Left ventricle myocardium inferior (tissue), 1 donor: ENCODE measurements at regions not wholly inside any gene's neighbourhood (a gene's known extent, or its start where the extent isn't known, plus 50 kb on each side); places are given as distances from the start of the nearest gene placed in this dataset.

Experiments used
- DNase-seq: peaks from one replicate; pipeline ENCODE4 v3.0.0-alpha.2; 2020
- H3K27ac ChIP-seq: fragments of 200-600 bp; replicated peaks from 2 replicates; pipeline ENCODE4 v1.8.0; 2021
- H3K27me3 ChIP-seq: fragments of 200-600 bp; 2 replicates; pipeline ENCODE4 v1.8.0; 2021; ENCODE audit warnings: low read depth
- H3K36me3 ChIP-seq: fragments of 200-600 bp; 2 replicates; pipeline ENCODE4 v1.8.0; 2021
- H3K4me1 ChIP-seq: fragments of 200-600 bp; 2 replicates; pipeline ENCODE4 v1.8.0; 2021
- H3K4me3 ChIP-seq: fragments of 200-600 bp; 2 replicates; pipeline ENCODE4 v1.8.0; 2021; ENCODE audit warnings: mild to moderate bottlenecking, moderate library complexity
- H3K9me3 ChIP-seq: fragments of 200-600 bp; replicated peaks from 2 replicates; pipeline ENCODE4 v1.8.0; 2021
- intact Hi-C: fragments of 100-400 bp; cut with micrococcal nuclease; formaldehyde crosslinking; loops from one replicate; pipeline ENCODE4 v1.11.0; 2022
- TF ChIP-seq, protein P1 (sequence below): fragments of 200-600 bp; IDR thresholded peaks from 2 replicates; pipeline ENCODE4 v1.8.0; 2021; ENCODE audit warnings: antibody characterized with exemption, mild to moderate bottlenecking, borderline replicate concordance
- donor health status: DM: no; HTN: yes; CAD: no; lungs with severe emphysema.

DNA sequence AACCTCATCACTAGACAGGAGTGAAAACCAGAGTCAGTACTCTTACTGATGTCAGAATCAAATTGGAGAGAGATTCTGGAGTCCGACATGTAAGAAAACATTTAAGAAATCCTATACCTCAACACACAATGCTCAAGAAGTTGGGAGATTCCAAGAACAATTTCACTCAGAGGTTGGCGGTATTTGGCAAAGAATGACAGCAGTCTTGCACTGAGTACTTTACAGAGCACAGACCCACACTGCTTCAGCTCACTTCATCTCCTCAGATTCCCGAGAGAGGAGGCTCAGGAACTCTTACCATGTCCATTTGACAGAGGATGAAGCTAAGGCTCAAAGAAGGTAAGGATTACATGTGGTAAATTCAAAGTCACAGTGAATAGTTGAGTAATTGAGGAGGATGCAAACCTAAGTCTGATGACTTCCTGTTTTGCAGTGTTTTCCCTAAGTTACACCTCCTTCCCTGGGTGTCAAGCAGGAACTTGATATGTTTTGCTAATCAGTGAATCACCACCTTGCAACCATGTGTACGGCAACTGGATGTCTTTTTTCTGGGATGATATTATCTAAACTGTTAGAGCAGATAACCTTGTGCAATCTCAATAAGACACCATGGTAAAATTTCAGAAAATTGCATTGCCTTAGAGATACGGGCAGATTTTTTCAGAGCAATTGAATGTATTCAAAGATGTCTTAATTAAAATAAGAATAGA is 61.3 kb upstream of the MME start:
- no peaks in the 10 kb centered on the region for H3K36me3 ChIP-seq
- intact Hi-C loops = no loop called here

DNA sequence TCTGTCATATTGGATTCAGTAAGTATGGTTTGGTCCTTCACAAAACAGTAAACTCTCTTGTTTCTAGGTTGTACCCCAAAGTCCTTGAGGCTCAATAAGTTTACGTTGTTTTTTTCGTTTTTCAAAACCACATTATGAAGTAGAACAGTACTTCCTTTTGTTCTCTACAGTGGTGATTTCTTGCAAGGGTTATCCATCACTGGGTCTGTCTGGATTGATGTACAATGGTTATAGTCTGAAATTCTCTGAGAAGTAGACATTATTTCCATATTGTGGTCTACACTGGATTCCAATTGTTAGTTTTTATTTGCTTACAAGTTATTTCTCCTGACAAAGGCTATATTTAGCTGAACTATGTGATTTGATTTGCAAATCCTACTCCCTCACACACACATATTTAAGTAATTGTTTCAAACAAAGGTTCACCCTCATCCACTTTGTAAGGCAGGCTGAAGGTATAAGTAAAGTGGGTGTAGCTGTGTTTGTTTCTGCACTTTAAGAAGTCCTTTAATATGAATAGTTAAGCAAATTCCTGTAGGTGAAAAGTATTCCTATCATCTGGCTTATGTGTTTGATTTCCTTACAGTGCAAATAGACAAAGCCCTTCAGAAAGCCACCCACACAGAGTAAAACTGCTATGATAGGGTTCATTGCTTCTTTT is 64.2 kb upstream of the MME start:
- Histone ChIP-seq H3K27ac (no peak overlapping the region), H3K9me3 (no peaks in the 10 kb centered on the region), H3K36me3 (no peaks in the 10 kb centered on the region), H3K27me3 (no peaks in the 10 kb centered on the region), H3K4me3 (no peak overlapping the region), H3K4me1 (no peaks in the 10 kb centered on the region)
- intact Hi-C loops = no loop called here
- DNase-seq = no peak
- TF ChIP-seq, protein P1, sequence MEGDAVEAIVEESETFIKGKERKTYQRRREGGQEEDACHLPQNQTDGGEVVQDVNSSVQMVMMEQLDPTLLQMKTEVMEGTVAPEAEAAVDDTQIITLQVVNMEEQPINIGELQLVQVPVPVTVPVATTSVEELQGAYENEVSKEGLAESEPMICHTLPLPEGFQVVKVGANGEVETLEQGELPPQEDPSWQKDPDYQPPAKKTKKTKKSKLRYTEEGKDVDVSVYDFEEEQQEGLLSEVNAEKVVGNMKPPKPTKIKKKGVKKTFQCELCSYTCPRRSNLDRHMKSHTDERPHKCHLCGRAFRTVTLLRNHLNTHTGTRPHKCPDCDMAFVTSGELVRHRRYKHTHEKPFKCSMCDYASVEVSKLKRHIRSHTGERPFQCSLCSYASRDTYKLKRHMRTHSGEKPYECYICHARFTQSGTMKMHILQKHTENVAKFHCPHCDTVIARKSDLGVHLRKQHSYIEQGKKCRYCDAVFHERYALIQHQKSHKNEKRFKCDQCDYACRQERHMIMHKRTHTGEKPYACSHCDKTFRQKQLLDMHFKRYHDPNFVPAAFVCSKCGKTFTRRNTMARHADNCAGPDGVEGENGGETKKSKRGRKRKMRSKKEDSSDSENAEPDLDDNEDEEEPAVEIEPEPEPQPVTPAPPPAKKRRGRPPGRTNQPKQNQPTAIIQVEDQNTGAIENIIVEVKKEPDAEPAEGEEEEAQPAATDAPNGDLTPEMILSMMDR = no peak

More for the DNA sequence above, 61.3 kb upstream of the MME start:
- Histone ChIP-seq H3K27me3 (no peaks in the 10 kb centered on the region), H3K4me3 (no peak overlapping the region), H3K27ac (no peak overlapping the region), H3K4me1 (no peaks in the 10 kb centered on the region), H3K9me3 (no peaks in the 10 kb centered on the region)
- TF ChIP-seq, protein P1 = no peak
- no peak for DNase-seq

DNA sequence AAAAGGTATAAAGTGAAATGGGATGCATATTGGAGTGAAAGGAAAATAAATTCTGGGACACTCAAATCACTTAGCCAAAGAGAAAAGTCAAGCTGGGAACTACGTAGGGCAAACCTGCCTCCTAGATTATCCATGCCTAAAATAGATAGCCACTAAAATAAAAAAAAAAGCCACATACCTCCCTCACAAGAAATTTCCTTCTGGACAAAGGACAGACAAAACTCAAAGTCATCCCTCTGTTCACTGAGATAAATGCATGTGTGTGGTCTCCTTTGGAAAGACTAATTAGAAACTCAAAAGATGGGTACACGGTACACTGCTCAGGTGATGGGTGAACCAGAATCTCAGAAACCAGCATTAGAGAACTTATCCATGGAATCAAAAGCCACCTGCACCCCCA is 65.2 kb upstream of the MME start:
- Histone ChIP-seq H3K4me3 (no peak overlapping the region), H3K36me3 (no peaks in the 10 kb centered on the region), H3K4me1 (no peaks in the 10 kb centered on the region), H3K9me3 (no peaks in the 10 kb centered on the region), H3K27ac (no peak overlapping the region), H3K27me3 (no peaks in the 10 kb centered on the region)
- DNase-seq = no peak
- TF ChIP-seq, protein P1 = no peak
- intact Hi-C loops = no loop called here

DNA sequence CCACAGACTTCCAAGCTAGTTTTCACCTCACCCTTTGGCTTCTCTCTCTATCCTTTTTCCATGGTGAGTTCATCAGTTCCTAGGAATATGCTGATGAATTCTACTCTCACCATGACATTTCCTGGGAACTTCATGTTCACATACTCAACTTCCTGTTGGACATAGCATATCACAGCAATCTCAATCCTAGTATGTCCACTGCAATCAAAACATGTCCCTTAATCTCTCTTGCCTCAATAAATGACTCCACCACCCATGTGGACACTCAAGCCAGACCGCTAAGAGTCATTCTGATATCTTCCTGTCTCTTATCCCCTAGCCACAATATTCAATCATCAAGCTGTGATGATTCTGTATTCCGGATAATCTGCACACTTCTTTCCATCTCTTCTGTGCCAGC is 66.7 kb upstream of the MME start:
- Histone ChIP-seq H3K9me3 (no peaks in the 10 kb centered on the region), H3K36me3 (no peaks in the 10 kb centered on the region), H3K4me3 (no peak overlapping the region), H3K4me1 (no peaks in the 10 kb centered on the region), H3K27me3 (no peaks in the 10 kb centered on the region), H3K27ac (no peak overlapping the region)
- TF ChIP-seq, protein P1 = no peak
- intact Hi-C loops = no loop called here
- DNase-seq = no peak

DNA sequence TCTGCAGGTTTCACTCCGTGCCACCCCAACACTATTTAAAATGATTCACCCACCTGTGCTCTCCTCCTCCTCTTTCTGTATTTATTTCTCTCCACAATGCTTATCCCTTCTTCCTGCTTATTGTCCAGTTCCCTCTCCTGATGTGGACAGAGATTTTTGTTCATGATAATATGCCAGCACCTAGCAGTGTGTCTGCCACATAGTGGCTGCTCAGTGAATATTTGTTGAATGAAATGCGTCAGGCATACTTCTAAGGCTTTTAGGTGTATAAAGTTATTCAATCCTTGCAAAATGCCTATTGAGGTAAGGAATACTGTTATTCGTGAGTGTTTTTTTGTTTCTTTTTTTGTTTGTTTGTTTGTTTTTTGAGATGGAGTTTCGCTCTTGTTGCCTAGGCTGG is 67.5 kb upstream of the MME start:
- DNase-seq = no peak
- no peak overlapping the region for H3K27ac ChIP-seq
- H3K4me1 ChIP-seq = no peaks in the 10 kb centered on the region
- no peaks in the 10 kb centered on the region for H3K9me3 ChIP-seq
- TF ChIP-seq, protein P1 = no peak
- H3K36me3 ChIP-seq = no peaks in the 10 kb centered on the region
- intact Hi-C loops = no loop called here
- H3K27me3 ChIP-seq = no peaks in the 10 kb centered on the region
- H3K4me3 ChIP-seq = no peak overlapping the region
